SK-N-SH (cell line): ENCODE measurements at regions not wholly inside any gene's neighbourhood (a gene's known extent, or its start where the extent isn't known, plus 50 kb on each side); places are given as distances from the start of the nearest gene placed in this dataset.

Experiments
- CTCF ChIA-PET: fragments of 300-600, 350-600 bp; formaldehyde crosslinking; extraction: SDS; loops from one replicate; lab custom pipeline; 2021; lab: Yijun Ruan, JAX
- POLR2A ChIA-PET: fragments of 350-600 bp; sonication (Branson Sonifier 250); formaldehyde crosslinking; extraction: SDS; loops from one replicate; lab custom pipeline; 2020; ENCODE audit warnings: antibody characterized with exemption, inconsistent platforms; lab: Yijun Ruan, JAX
- DNase-seq: peaks from one replicate; pipeline ENCODE4 v3.0.0; 2012
- H2AFZ ChIP-seq: fragments of 200-600 bp; sonication (generic); 2 replicates; pipeline ENCODE4 v1.8.1; 2016; ENCODE audit warnings: antibody characterized with exemption, mild to moderate bottlenecking, low read depth
- H3F3A ChIP-seq: fragments of 200-600 bp; sonication (generic); replicated peaks from 2 replicates; pipeline ENCODE3; 2016; ENCODE audit warnings: antibody characterized with exemption, mild to moderate bottlenecking; ENCODE audit not compliant: insufficient read depth
- H3K27ac ChIP-seq, 2 experiments: fragments of 200-500 bp in 1 of 2; fragments of 200-600 bp in 1 of 2; sonication (Bioruptor generic) in 1 of 2; sonication (generic), shearing (Covaris generic) in 1 of 2; 2 replicates each; pipeline versions ENCODE4 v1.5.1 to v1.6.1; 2014 to 2016; ENCODE audit warnings: low read depth in 2 of 2, inconsistent platforms in 1 of 2, low read length in 1 of 2, mild to moderate bottlenecking in 1 of 2, mixed read lengths in 1 of 2
- H3K27me3 ChIP-seq: fragments of 200-600 bp; sonication (generic), shearing (Covaris generic); 2 replicates; pipeline ENCODE4 v1.6.1; 2016; ENCODE audit warnings: mixed run types; ENCODE audit not compliant: insufficient read depth
- H3K36me3 ChIP-seq, 2 experiments: fragments of 200-500 bp in 1 of 2; fragments of 200-600 bp in 1 of 2; sonication (Bioruptor generic) in 1 of 2; sonication (generic) in 1 of 2; replicated peaks in 1 of 2; 2 replicates each; pipeline versions ENCODE3 to v1.5.1; 2014 to 2016; ENCODE audit warnings: low read length in 1 of 2, mild to moderate bottlenecking in 1 of 2; ENCODE audit not compliant: insufficient read depth in 2 of 2, control insufficient read depth in 1 of 2
- H3K4me1 ChIP-seq, 2 experiments: fragments of 200-500 bp in 1 of 2; fragments of 200-600 bp in 1 of 2; sonication (Bioruptor generic) in 1 of 2; sonication (generic), shearing (Covaris generic) in 1 of 2; 2 replicates each; pipeline versions ENCODE4 v1.5.1 to v1.6.1; 2014 to 2016; ENCODE audit warnings: low read depth in 1 of 2, low read length in 1 of 2, mixed run types in 1 of 2; ENCODE audit not compliant: insufficient read depth in 2 of 2, control insufficient read depth in 1 of 2
- H3K4me2 ChIP-seq: fragments of 200-600 bp; sonication (generic), shearing (Covaris generic); 2 replicates; pipeline ENCODE4 v1.6.1; 2017; ENCODE audit warnings: mixed run types
- H3K4me3 ChIP-seq, 2 experiments: fragments of 200-500 bp in 1 of 2; fragments of 200-600 bp in 1 of 2; sonication (Bioruptor generic) in 1 of 2; sonication (generic), shearing (Covaris generic) in 1 of 2; 2 replicates each; pipeline versions ENCODE4 v1.5.1 to v1.8.1; 2014 to 2016; ENCODE audit warnings: low read depth in 2 of 2, inconsistent platforms in 1 of 2, low read length in 1 of 2, mild to moderate bottlenecking in 1 of 2, mixed read lengths in 1 of 2, moderate library complexity in 1 of 2
- H3K79me2 ChIP-seq: fragments of 200-600 bp; sonication (generic); 2 replicates; pipeline ENCODE4 v1.8.1; 2017; ENCODE audit warnings: mild to moderate bottlenecking; ENCODE audit not compliant: insufficient read depth
- H3K9ac ChIP-seq: fragments of 200-600 bp; sonication (generic); 2 replicates; pipeline ENCODE4 v1.6.1; 2017; ENCODE audit warnings: mixed run types
- H3K9me2 ChIP-seq: fragments of 200-600 bp; sonication (generic); 2 replicates; pipeline ENCODE4 v1.6.1; 2017; ENCODE audit warnings: mixed run types
- H3K9me3 ChIP-seq: fragments of 200-600 bp; sonication (generic); 2 replicates; pipeline ENCODE4 v1.6.1; 2017; ENCODE audit warnings: mixed run types, mild to moderate bottlenecking, moderate library complexity
- H4K20me1 ChIP-seq: fragments of 200-600 bp; sonication (generic); 2 replicates; pipeline ENCODE4 v1.6.1; 2017; ENCODE audit warnings: mild to moderate bottlenecking, mixed run types; ENCODE audit not compliant: insufficient read depth
- EP300 ChIP-seq, 2 experiments: IDR thresholded peaks; 2 replicates each; pipeline versions ENCODE4 v1.4.0 to v1.6.1; 2012; ENCODE audit warnings: borderline replicate concordance in 1 of 2, low read depth in 1 of 2, low read length in 1 of 2
- FOXJ3 ChIP-seq: sonication (generic); formaldehyde crosslinking; IDR thresholded peaks from 2 replicates; pipeline ENCODE4 v1.5.1; 2020; ENCODE audit warnings: mild to moderate bottlenecking, missing genetic modification reagents
- FOXM1 ChIP-seq: IDR thresholded peaks from 2 replicates; pipeline ENCODE4 v1.4.0; 2012; ENCODE audit warnings: low read depth, mild to moderate bottlenecking
- GABPA ChIP-seq: IDR thresholded peaks from 2 replicates; pipeline ENCODE4 v1.4.0; 2012; ENCODE audit warnings: low read depth, mild to moderate bottlenecking
- GATA2 ChIP-seq: sonication (generic); formaldehyde crosslinking; IDR thresholded peaks from 2 replicates; pipeline ENCODE4 v1.5.0; 2020; ENCODE audit warnings: mild to moderate bottlenecking, missing genetic modification reagents
- JUND ChIP-seq: IDR thresholded peaks from 2 replicates; pipeline ENCODE4 v1.4.0; 2012
- POLR2AphosphoS5 ChIP-seq: IDR thresholded peaks from 2 replicates; pipeline ENCODE4 v1.6.1; 2012; ENCODE audit warnings: low read depth, low read length
- RAD21 ChIP-seq: IDR thresholded peaks from 2 replicates; pipeline ENCODE4 v1.6.1; 2012; ENCODE audit warnings: mild to moderate bottlenecking, low read length
- RCOR1 ChIP-seq: fragments of 150-350 bp; IDR thresholded peaks from 2 replicates; pipeline ENCODE4 v1.6.1; 2017; ENCODE audit warnings: antibody characterized with exemption, low read length
- RFX5 ChIP-seq: IDR thresholded peaks from 2 replicates; pipeline ENCODE4 v1.6.1; 2012; ENCODE audit warnings: mild to moderate bottlenecking, improper control_type of control experiment, low read length
- RXRA ChIP-seq: IDR thresholded peaks from 2 replicates; pipeline ENCODE4 v1.4.0; 2012; ENCODE audit warnings: low read depth, mild to moderate bottlenecking, borderline replicate concordance
- SMC3 ChIP-seq: IDR thresholded peaks from 2 replicates; pipeline ENCODE4 v1.6.1; 2012; ENCODE audit warnings: low read depth, low read length, improper control_type of control experiment
- TCF12 ChIP-seq: IDR thresholded peaks from 2 replicates; pipeline ENCODE4 v1.4.0; 2012
- TEAD4 ChIP-seq: IDR thresholded peaks from 2 replicates; pipeline ENCODE4 v1.4.0; 2012; ENCODE audit warnings: mild to moderate bottlenecking, borderline replicate concordance; ENCODE audit not compliant: insufficient read depth
- WGBS: methylation state at CpG from one replicate; pipeline ENCODE4 v1.1.6; 2017; ENCODE audit warnings: low lambda C conversion rate; 5-methylcytosine and 5-hydroxymethylcytosine counted together
- TF ChIP-seq, protein P1 (sequence below): IDR thresholded peaks from 2 replicates; pipeline ENCODE4 v1.4.0; 2012; ENCODE audit warnings: low read depth, borderline replicate concordance
- TF ChIP-seq, protein P2 (sequence below): fragments of 150-350 bp; IDR thresholded peaks from 2 replicates; pipeline ENCODE4 v1.6.1; 2017; ENCODE audit warnings: antibody characterized with exemption, low read length, low read depth, borderline replicate concordance
- TF ChIP-seq, protein P3 (sequence below): IDR thresholded peaks from 2 replicates; pipeline ENCODE4 v1.4.0; 2012; ENCODE audit warnings: low read depth, borderline replicate concordance

GRCh38 chr7:67309764-67310549 is 313.3 kb downstream of the TYW1 start:
- Histone ChIP-seq H3K9me3 (no peaks in the 10 kb centered on the region), H3K4me1 (no peaks in the 10 kb centered on the region), H3K27me3 (no peaks in the 10 kb centered on the region), H3F3A (peaks cover 5% of the 10 kb centered on the region), H3K4me2 (no peak overlapping the region), H3K9ac (no peak overlapping the region), H3K36me3 (peaks cover 68 to 89% of the 10 kb centered on the region in 2 experiments), H3K27ac (no peak overlapping the region), H2AFZ (no peak overlapping the region), H3K79me2 (peaks cover 31% of the 10 kb centered on the region), H4K20me1 (no peaks in the 10 kb centered on the region), H3K4me3 (no peak overlapping the region), H3K9me2 (no peaks in the 10 kb centered on the region)
- TF ChIP-seq RXRA (no peak), RFX5 (no peak), GABPA (no peak), FOXJ3 (CRISPR knock-in tag) (no peak), EP300 (IDR thresholded peaks at IDR 0.05; ENCODE audit: borderline replicate concordance in 1 of 2, low read depth in 1 of 2, low read length in 1 of 2) (no peak), RAD21 (no peak), FOXM1 (no peak), TEAD4 (no peak), POLR2AphosphoS5 (no peak), RCOR1 (no peak), JUND (no peak), SMC3 (no peak), GATA2 (CRISPR knock-in tag) (no peak), TCF12 (no peak)
- TF ChIP-seq, protein P1, sequence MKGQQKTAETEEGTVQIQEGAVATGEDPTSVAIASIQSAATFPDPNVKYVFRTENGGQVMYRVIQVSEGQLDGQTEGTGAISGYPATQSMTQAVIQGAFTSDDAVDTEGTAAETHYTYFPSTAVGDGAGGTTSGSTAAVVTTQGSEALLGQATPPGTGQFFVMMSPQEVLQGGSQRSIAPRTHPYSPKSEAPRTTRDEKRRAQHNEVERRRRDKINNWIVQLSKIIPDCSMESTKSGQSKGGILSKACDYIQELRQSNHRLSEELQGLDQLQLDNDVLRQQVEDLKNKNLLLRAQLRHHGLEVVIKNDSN, result no peak
- TF ChIP-seq, protein P2, sequence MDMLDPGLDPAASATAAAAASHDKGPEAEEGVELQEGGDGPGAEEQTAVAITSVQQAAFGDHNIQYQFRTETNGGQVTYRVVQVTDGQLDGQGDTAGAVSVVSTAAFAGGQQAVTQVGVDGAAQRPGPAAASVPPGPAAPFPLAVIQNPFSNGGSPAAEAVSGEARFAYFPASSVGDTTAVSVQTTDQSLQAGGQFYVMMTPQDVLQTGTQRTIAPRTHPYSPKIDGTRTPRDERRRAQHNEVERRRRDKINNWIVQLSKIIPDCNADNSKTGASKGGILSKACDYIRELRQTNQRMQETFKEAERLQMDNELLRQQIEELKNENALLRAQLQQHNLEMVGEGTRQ, result no peak
- TF ChIP-seq, protein P3, sequence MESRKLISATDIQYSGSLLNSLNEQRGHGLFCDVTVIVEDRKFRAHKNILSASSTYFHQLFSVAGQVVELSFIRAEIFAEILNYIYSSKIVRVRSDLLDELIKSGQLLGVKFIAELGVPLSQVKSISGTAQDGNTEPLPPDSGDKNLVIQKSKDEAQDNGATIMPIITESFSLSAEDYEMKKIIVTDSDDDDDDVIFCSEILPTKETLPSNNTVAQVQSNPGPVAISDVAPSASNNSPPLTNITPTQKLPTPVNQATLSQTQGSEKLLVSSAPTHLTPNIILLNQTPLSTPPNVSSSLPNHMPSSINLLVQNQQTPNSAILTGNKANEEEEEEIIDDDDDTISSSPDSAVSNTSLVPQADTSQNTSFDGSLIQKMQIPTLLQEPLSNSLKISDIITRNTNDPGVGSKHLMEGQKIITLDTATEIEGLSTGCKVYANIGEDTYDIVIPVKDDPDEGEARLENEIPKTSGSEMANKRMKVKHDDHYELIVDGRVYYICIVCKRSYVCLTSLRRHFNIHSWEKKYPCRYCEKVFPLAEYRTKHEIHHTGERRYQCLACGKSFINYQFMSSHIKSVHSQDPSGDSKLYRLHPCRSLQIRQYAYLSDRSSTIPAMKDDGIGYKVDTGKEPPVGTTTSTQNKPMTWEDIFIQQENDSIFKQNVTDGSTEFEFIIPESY, result no peak
- ChIA-PET CTCF (interaction anchor here (0.7 kb wide), 1 partner anchor 228 kb away, joined by 3 read pairs; no protein-coding TSS in a partner anchor), POLR2A (no interaction called here)
- no peak for DNase-seq
- 98% methylated on average over 4 of the region's 4 CpGs for WGBS
